ENCODE measurements at regions not wholly inside any gene's neighbourhood (a gene's known extent, or its start where the extent isn't known, plus 50 kb on each side); places are given as distances from the start of the nearest gene placed in this dataset.
A peak's percentile ranks its signal among the peaks of the same experiment; 100 is the strongest.

DNA sequence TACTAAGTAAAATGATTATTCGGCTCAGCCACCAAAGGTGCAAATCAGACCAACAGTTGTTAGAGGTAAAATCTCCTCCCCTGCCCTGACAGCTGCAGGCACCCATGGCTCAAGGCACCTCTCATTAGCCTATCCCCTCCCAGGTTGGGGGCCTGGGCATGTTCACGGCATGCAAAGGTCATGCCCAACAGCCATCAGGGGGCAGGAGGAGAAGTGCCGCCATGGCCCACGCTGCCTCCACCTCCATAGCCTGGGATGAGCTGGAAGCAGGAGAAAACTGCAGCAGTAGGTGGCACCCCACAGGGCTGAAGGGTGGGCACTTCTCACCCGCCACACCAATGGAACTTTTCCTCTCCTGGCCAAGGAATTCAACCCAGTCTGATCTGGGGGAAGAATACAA lies 146.4 kb upstream of the COX10 start:
- Histone ChIP-seq H3K27me3 (no peaks in the 10 kb centered on the region), H3K4me3 (no peak overlapping the region), H3K4me1 (no peaks in the 10 kb centered on the region), H3K9me3 (no peaks in the 10 kb centered on the region), H3K27ac (no peak overlapping the region), H3K36me3 (no peaks in the 10 kb centered on the region)
- 100% methylated on average over 3 of the region's 5 CpGs; no CpG with 5 or more reads in 1 of the 2 donors for WGBS, 2 donors (ENCODE audit: low coverage in 1 of 2)
- ATAC-seq, result no peak
- TF ChIP-seq POLR2A (IDR thresholded peaks at IDR 0.05), result no peak
- TF ChIP-seq POLR2AphosphoS5 (IDR thresholded peaks at IDR 0.05), result no peak
- no peak for TF ChIP-seq EP300 (IDR thresholded peaks at IDR 0.05)
- TF ChIP-seq, protein P1, sequence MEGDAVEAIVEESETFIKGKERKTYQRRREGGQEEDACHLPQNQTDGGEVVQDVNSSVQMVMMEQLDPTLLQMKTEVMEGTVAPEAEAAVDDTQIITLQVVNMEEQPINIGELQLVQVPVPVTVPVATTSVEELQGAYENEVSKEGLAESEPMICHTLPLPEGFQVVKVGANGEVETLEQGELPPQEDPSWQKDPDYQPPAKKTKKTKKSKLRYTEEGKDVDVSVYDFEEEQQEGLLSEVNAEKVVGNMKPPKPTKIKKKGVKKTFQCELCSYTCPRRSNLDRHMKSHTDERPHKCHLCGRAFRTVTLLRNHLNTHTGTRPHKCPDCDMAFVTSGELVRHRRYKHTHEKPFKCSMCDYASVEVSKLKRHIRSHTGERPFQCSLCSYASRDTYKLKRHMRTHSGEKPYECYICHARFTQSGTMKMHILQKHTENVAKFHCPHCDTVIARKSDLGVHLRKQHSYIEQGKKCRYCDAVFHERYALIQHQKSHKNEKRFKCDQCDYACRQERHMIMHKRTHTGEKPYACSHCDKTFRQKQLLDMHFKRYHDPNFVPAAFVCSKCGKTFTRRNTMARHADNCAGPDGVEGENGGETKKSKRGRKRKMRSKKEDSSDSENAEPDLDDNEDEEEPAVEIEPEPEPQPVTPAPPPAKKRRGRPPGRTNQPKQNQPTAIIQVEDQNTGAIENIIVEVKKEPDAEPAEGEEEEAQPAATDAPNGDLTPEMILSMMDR (IDR thresholded peaks at IDR 0.05), result no peak

DNA sequence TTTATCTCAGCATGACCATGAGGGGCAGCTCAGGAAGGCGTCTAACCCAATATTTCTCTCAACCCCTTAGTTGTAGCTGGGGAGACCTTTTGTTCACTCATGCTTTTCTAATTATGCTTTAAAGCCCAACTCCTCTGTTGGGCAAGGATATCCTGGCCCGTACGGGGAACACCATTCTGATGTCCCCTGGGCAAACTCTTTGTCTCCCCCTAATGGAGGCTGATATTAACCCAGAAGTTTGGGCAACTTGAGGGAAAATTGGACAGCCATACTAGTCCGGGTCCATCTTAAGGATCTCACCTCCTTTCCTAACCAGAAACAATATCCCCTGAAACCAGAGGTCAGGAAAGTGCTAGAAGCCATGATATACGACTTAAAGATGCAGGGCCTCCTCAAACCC lies 143.7 kb upstream of the COX10 start:
- no peaks in the 10 kb centered on the region for H3K27me3 ChIP-seq
- TF ChIP-seq POLR2AphosphoS5 (IDR thresholded peaks at IDR 0.05) (no peak), EP300 (IDR thresholded peaks at IDR 0.05) (no peak), POLR2A (IDR thresholded peaks at IDR 0.05) (no peak)
- TF ChIP-seq, protein P1 (IDR thresholded peaks at IDR 0.05), result no peak
- no peak overlapping the region for H3K27ac ChIP-seq
- WGBS, 2 donors (ENCODE audit: low coverage in 1 of 2), result 91 to 100% methylated on average over 3 to 4 of the region's 5 CpGs
- no peak for ATAC-seq
- H3K36me3 ChIP-seq, result no peaks in the 10 kb centered on the region
- no peaks in the 10 kb centered on the region for H3K9me3 ChIP-seq
- H3K4me3 ChIP-seq, result no peak overlapping the region
- H3K4me1 ChIP-seq, result no peaks in the 10 kb centered on the region

DNA sequence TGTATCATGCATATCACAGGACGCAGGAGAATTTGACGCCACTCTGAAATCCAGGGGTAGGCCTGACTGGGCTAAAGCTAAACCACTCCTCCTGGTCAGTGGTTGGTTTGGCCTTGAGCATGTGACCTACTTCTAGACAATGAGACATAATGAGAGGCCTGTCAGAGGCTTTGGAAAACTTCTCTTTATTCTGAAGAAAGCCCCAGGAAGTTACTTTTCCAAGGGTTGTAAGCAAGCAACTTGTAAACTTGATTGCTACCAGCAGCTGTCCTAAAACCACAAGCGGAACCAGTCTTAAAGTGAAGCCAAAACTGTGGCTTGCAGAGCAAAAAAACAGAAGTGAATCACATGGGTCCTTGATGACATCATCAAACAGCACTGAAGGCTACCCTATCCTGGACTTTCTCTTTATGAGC lies 138.2 kb upstream of the COX10 start:
- WGBS, 2 donors (ENCODE audit: low coverage in 1 of 2), result 44 to 66% methylated on average over 1 to 2 of the region's 3 CpGs
- Histone ChIP-seq H3K27ac (peak overlapping the region in 2 of 4 donors; percentile 1 to 46), H3K4me1 (no peaks in the 10 kb centered on the region), H3K4me3 (no peak overlapping the region), H3K27me3 (no peaks in the 10 kb centered on the region), H3K9me3 (no peaks in the 10 kb centered on the region), H3K36me3 (no peaks in the 10 kb centered on the region)
- TF ChIP-seq POLR2A (IDR thresholded peaks at IDR 0.05) (no peak), POLR2AphosphoS5 (IDR thresholded peaks at IDR 0.05) (no peak), EP300 (IDR thresholded peaks at IDR 0.05) (no peak)
- TF ChIP-seq, protein P1 (IDR thresholded peaks at IDR 0.05), result no peak
- peak; percentile 77 for ATAC-seq

DNA sequence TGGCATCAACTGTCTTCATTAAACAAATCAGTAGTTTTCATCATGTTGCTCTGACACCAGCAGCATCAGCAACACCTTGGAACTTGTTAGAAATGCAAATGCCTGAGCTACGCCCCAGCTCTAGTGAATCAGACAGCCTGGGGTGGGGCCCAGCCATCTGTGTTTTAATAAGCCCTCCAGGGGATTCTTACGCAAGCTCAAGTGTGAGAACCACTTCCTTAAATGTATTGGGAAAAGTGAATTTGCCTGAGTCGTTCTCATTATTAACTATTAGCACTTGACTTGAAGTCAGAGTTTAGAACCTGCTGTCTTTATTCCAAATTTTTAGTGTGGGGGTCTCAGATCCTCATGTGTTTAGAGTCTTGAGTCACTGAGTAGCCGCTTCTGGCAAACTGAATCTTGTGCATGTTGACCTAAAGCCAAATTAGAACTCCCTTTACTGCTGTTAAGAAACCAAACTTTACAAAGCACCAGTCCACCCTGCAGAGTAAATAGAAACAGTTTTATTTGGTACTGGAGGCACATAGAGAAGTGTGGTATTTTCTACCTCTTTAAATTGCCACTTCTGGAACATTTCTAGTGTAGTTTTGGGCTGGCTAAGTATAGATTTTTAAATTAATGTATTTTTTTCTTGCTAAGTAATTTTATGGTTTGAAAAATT lies 137.4 kb upstream of the COX10 start:
- peak; percentile 82 for ATAC-seq
- Histone ChIP-seq H3K4me3 (no peak overlapping the region), H3K9me3 (no peaks in the 10 kb centered on the region), H3K27me3 (no peaks in the 10 kb centered on the region), H3K4me1 (no peaks in the 10 kb centered on the region), H3K36me3 (no peaks in the 10 kb centered on the region), H3K27ac (peak overlapping the region in 2 of 4 donors; percentile 1 to 46)
- WGBS, 2 donors (ENCODE audit: low coverage in 1 of 2), result 44 to 48% methylated on average over 3 of the region's 4 CpGs
- no peak for TF ChIP-seq EP300 (IDR thresholded peaks at IDR 0.05)
- TF ChIP-seq POLR2AphosphoS5 (IDR thresholded peaks at IDR 0.05), result no peak
- TF ChIP-seq, protein P1 (IDR thresholded peaks at IDR 0.05), result no peak
- TF ChIP-seq POLR2A (IDR thresholded peaks at IDR 0.05), result no peak

Measured in gastroesophageal sphincter (tissue), 4 donors.